NCI-H774 (cell line): ENCODE measurements at regions not wholly inside any gene's neighbourhood (a gene's known extent, or its start where the extent isn't known, plus 50 kb on each side); places are given as distances from the start of the nearest gene placed in this dataset.
"Not testable (repeated sequence)": the region's sequence is repeated elsewhere in the genome, so short reads cannot be mapped to it uniquely, and the experiment has no call there.

Experiments
- DNase-seq: peaks from one replicate; lab custom pipeline; 2025; lab: John Stamatoyannopoulos, UW

- DNase-seq = no peak
Measured at GRCh38 chr18:2112435-2113045, 458.8 kb downstream of the METTL4 start.

DNA sequence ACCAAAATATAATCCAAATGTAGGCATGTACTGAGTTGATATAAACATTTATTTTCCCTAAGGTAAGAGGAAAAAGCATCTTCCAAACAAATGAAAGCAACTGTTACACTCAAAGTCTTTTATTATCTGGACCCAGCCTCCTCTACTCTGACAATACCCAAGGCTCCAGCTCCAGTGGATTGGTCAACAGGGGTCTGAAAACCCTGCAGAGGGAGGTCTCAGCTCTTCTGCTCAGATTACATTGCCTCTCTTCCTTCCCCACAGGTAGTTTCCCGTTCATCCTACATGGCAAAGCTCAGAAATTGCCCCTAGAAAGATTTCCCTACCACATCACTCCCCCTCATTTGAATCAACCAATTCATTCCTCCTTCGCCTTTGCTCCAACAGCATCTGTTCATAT, 457.0 kb downstream of the METTL4 start:
- DNase-seq = no peak

- no peak for DNase-seq
Measured at GRCh38 chr18:2114765-2115164, 456.5 kb downstream of the METTL4 start.

DNA sequence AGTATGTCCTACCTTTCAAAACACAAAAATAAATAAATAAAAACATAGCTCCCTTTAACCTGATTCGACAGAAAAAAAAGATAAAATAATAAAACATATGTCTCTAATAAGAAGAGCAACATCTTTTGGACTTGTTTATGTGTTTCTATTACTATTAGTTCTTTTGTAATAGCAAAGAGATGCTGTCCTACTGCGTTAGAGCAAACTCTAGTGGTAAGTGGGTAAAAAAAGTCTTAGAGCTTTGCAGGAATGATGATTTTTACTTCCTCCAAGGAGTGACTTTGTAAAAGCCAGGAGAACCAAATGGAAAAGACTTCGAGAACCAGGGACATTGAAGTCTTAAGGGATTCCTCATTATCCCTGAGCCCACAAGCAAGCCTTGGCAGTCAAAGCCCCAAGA, 450.1 kb downstream of the METTL4 start:
- no peak for DNase-seq

GRCh38 chr18:2123077-2123476, 448.2 kb downstream of the METTL4 start:
- DNase-seq = no peak

DNA sequence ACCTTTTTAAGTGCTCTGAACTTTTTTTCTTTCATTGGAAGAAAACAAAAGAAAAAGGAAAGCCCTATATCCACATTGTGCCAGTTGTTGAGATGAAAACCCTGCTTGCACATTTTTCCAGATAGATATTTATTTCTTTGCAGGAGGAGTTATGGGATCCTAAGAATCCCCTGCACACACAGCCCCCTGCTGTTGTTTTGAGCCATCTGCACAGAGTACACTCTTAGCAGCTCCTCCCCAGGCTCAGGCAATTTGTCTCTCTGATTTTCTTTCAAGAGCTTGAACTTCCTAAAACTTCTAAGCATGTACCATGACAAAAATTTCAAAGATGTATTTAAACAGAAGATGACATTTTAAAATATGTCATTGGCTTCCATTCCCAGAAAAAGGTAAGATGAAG, 436.9 kb downstream of the METTL4 start:
- DNase-seq = no peak

DNA sequence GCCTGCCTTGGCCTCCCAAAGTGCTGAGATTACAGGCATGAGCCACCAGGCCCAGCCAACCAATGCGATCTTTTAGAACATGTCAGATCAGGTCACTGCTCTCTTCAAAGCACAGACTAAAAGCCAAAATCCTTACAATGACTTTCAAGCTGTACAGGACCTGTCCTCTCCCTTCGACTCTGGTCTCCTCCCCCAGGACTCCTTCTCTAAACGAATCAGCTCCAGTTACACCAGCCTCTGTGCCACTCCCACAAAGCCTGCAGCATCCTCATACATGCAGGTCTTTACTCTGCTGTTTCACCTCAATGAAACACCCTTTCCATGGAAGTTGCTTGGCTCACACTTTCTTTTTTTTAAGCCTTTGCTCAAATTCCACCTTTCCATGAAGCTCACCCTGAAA, 436.0 kb downstream of the METTL4 start:
- no peak for DNase-seq

GRCh38 chr18:2138552-2138951, 432.8 kb downstream of the METTL4 start:
- DNase-seq = no peak

DNA sequence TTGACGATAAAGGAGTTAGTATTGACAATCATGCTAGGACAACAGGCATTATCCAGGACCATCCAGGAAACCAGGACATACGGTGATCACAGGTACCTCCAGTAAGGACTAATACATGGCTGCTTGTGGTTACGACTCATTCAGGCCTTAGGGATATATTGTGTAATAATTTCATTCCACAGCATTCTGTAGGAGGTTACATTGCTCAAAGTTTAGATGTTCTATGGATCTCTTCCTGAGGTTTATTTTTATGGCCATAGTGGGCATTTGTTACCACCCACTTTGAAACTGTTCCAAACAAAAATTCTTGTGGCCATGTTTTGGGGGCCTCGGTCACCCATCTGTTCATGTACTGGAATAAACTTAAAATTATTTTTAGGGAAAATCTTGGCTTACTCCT, 431.6 kb downstream of the METTL4 start:
- DNase-seq = no peak

DNA sequence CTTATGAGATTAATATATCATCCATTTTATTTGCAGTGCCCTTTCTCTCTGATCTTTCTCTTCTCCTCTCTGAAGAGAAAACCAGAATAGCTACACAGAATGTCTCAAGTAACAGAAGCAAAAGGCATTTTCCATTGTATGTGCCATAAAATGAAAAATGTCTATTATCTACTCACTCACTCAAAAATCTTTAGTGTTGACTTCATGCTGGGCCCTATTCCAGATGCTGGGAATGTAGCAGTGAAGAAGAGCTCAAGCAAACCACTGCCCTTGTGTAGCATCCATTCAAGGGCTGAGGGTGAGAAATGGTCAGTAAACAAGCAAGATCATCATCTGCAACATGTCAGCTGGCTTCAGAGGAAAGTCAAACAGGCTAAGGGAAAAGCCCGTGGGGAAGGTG, 427.7 kb downstream of the METTL4 start:
- no peak for DNase-seq

DNA sequence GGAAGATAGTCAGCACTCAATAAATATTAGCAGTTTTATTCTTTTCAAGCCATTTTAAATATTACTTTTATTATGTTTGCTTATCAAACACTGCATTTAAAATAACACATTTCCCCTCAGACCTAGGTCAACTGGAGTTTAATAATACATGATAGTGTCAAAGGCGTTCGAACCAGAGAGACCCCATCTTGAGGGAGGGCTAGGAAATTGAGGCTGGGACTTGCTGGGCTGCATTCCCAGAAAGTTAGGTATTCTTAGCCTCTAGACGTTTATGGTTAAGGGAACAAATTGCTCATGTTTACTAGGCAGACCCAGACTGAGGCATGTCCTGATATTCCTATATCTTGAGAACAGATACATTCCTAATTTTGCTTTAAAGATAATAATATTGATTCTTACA, 426.5 kb downstream of the METTL4 start:
- DNase-seq = no peak

DNA sequence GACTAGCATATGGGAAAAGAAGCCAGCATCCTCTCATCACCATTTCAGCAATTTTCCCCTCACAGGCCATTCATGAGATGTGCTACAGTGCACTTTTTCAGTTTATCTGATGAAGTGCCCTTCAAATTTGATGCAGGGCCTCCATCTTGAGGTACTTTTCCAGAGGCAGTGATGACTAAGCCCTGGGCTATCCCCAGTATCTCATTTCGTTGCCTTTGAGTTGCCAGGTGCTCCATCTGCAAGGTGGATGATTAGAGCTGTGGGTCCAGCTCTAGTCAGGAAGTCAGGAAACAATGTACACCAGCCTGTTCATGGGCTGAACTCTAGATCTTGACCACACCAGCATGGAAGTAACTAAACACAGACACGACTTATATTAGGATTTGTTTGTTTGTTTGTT, 425.2 kb downstream of the METTL4 start:
- no peak for DNase-seq

- DNase-seq = no peak
Measured at GRCh38 chr18:2146754-2147153, 424.6 kb downstream of the METTL4 start.

- DNase-seq = no peak
Measured at GRCh38 chr18:2147476-2148230, 423.7 kb downstream of the METTL4 start.

DNA sequence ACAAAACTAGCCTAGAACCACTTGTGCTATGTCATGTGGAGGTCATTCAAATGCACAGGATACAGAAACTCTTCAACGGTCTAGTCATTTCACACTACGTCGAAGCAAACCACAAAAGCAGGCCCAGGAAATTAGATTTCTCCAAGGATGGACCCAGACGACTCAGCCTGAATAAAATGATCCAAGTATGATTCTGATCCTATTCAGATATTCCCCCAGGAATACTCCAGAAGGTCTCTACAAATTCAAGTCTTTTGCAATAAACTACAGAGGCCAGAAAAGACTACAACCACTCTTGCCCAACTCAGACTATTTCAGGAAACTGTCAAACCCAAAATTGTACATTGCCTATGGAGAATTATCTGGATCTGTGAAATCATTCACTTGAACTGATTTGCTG, 422.5 kb downstream of the METTL4 start:
- no peak for DNase-seq

DNA sequence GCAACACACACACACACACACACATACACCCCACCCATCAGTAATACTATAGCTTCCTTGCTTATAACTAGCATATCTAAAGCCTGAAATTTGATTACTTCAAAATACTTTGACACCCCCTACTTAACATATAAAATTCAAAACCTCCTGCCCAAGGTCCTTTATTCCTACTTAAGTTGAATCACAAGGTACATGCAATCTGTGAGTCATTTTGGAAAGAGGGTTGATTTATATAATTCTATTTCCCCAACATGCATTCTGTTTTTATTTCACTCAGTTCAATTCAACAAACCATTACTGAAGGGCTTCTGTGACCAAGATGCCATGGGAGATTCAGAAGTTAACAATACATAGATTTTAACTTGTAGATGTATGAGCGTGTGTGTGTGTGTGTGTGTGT, 420.7 kb downstream of the METTL4 start:
- no peak for DNase-seq

- no peak for DNase-seq
Measured at GRCh38 chr18:2154278-2154677, 417.0 kb downstream of the METTL4 start.

- no peak for DNase-seq
Measured at GRCh38 chr18:2164644-2165550, 406.4 kb downstream of the METTL4 start.

- not testable (repeated sequence) for DNase-seq
Measured at GRCh38 chr18:2166876-2167275, 404.4 kb downstream of the METTL4 start.

DNA sequence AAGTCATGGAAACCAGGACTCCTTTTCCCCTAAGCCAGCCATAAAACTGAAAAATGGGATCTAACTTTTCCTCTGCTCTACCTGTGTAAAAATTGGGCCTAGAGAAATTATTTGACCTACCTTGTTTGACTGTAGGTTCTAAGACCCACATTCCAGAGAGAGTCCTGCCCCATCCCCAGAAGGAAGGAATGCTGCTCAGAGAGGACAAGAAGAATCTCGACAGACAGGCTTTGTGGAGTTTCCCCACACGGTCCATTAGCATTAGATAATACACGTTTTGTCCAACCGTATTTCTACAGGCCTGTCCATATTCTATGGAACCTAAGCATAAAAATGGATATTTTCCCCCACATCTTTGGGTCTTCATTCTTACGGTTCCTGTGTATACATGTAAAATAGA, 403.3 kb downstream of the METTL4 start:
- no peak for DNase-seq

DNA sequence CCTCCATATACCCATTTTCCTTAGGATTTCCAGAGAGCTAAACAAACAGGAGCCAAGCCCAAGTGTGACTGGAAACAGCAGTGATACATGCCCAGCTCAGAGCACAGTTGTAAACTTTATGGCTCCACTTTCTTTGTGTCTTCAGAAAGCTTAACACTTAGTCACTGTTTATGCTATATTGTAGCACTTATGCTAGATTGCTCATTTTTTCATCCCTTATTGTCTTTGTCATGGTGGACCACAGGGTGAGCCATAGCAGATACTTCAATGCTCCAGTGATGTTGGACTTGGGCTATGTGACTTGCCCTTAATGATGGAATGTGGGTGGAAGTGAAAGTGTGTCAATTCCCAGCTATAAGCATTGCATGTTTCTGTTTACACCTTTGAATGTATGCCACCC, 401.6 kb downstream of the METTL4 start:
- DNase-seq = no peak

GRCh38 chr18:2171840-2172625, 399.3 kb downstream of the METTL4 start:
- DNase-seq = no peak
